ENCODE measurements at regions not wholly inside any gene's neighbourhood (a gene's known extent, or its start where the extent isn't known, plus 50 kb on each side); places are given as distances from the start of the nearest gene placed in this dataset.

GRCh38 chr5:33334829-33335228, 105.9 kb upstream of the TARS1 start:
- TF ChIP-seq CTCF (IDR thresholded peaks at IDR 0.05) (no peak), POLR2A (IDR thresholded peaks at IDR 0.05) (no peak)

All from uterus (tissue), 2 donors.